ENCODE measurements at regions not wholly inside any gene's neighbourhood (a gene's known extent, or its start where the extent isn't known, plus 50 kb on each side); places are given as distances from the start of the nearest gene placed in this dataset.
A peak's percentile ranks its signal among the peaks of the same experiment; 100 is the strongest.
"Not testable (repeated sequence)": the region's sequence is repeated elsewhere in the genome, so short reads cannot be mapped to it uniquely, and the experiment has no call there.

GRCh38 chr4:33062155-33062806, 2342.1 kb downstream of the PCDH7 start:
- no peak for DNase-seq

- no peak for DNase-seq
Observed at GRCh38 chr4:33063241-33063640, 2343.1 kb downstream of the PCDH7 start.

DNA sequence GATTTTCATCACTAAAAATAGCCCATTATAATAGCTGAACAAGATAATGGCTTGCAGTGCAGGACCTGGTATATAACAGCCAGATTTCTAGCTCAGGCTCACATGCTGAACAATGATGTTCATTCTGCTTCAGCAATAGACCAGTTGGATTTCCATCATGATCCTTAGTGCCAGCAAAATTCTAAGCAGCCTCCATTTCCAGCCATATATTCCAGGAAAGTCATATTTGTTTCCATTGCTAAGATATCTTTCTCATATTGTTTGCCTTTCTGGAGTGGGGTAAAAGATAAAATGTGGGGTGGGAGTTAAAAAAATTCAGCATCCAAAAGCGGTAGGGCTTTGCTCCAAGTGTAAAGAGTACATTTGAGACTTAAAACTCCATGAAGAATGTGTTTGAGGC, 2344.1 kb downstream of the PCDH7 start:
- no peak for DNase-seq

DNA sequence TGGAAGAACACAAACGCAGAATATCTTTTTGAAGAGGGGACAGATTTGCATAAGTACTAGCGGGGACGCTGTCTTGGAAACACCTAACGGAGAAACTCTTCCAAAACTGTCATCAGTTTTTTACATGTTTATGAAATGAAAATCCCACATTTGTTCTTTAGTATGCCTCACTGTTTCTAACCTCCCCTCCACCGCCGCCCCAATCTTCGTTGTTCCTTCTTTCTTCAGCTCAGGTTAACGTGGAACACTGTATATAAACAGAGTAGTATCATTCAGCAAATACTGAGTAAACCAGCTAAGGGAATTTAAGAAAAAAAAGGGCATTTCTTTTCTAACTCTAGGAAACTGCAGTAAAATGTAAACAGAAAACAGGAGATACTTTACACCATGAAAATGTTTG, 2345.6 kb downstream of the PCDH7 start:
- DNase-seq, result no peak

- no peak for DNase-seq
Observed at GRCh38 chr4:33067221-33067620, 2347.1 kb downstream of the PCDH7 start.

DNA sequence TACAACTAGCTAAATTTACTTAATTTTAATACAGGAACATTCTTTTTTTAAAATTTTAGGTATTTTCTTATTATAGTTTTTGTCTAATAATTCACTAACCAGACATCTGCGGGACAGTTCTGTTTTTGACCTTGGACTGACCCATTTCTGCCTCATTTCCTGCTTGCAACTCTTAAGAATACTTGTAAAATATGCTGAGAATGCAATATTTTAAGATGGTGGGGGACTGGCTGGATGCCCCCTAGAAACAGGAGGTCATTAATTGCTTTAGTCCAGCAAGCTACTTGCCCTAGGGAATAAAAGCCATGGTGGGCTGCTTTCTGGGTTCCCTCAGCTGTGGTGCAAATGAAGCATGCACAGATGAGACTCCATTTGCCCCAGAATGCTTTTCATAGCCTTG, 2348.4 kb downstream of the PCDH7 start:
- DNase-seq, result no peak

GRCh38 chr4:33071535-33071934, 2351.4 kb downstream of the PCDH7 start:
- DNase-seq, result no peak

DNA sequence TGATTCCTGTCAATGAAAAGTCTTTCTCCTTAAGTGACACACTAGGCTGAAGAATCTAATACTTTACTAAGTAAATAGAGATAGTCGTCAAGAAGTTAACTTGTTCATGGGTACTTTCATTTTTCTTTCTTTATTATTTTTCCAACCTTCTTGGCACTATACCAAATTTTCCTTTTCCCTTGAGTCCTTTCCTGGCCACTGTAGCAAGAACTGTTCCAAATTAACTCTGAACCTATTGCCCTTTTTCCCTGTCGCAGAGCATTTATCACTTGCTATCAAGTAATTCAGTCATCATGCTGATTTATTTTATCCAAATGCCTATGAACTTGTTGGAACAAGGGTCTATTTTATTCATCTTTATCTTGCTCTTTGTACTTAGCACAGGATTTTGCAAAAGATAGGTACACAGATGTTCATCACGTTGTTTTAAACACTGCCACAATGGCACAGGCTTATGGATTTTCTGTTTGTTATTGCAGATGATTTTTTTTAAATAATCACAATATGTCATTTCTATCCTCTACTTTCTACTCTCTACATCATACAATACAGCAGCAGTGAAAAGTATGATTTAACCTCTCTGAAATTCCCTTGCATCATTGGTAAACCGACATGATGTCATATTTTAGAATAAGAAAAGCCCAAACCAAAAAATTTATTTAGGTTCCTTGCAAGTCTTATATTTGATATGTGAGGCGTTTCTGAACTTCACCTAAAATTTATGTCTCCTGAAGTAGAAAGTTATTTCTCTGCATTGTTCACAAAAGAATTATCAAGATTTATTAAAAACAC, 2352.3 kb downstream of the PCDH7 start:
- DNase-seq, result no peak

GRCh38 chr4:33073811-33074210, 2353.6 kb downstream of the PCDH7 start:
- no peak for DNase-seq

- DNase-seq, result no peak
Observed at GRCh38 chr4:33078145-33078544, 2358.0 kb downstream of the PCDH7 start.

DNA sequence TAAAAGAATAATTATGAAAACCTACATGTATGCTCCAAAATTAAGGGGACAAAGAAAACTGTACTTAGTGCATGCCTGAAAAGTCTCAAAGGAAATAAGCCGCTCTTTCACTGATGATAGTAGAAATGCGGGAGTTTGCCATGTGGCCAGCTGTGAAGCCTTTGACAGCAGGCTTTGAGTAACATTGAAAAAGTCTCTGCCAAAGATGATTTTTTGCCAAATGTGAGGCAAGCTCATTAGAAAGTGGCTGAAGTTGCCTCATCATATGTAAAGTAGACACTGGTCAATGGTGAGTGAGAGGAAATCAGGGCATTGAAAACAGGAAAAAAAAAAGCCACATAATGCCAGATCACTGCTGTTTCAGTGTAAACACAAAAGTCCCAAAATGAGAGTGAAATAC, 2360.1 kb downstream of the PCDH7 start:
- DNase-seq, result no peak

GRCh38 chr4:33085709-33086108, 2365.5 kb downstream of the PCDH7 start:
- DNase-seq, result no peak

DNA sequence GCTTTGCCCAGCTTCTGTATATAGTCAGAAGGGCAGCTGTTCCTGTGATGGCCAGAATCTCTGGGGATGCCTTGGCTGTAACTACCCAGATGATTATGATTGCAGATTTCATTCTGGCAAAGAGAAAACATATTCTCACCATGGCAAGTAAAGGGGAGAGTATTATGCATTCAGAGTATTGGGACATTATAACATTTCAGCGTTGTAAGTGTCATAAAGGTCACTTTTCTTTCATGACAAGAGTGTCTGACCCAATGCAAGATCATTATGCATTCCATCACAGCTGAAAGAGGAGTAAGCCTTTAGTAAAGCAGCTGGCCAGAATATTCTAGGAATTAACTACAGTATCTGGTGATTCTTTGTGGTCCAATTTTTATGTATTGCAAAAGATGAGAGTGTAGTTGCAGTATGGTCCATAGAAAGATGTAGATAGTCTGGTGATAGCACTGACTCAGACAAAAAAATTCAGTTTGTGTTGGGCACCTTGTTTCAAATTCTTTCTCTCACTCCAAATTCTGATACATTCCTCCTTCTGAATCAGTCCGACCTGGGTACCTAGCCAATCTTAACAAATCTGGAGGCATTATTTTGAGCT, 2366.3 kb downstream of the PCDH7 start:
- DNase-seq, result no peak

GRCh38 chr4:33088713-33089112, 2368.5 kb downstream of the PCDH7 start:
- DNase-seq, result no peak

DNA sequence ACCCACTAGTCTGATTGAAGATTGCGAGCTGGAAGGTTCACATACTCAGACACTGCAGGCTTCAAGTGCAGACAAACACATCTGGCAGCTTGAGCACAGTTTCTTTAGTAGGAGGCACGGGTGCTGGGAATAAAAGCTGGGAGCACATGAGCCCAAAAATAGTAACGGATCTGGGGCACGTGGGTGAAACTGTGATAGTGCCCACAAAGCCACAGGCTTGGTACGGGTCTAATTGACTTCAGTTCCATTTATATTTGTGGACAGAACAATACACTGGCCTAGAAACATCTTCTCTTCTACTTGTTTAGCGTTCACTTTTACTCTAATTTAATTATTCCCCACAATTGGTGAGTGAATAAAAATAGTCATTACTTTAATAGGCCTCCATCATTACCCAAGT, 2370.7 kb downstream of the PCDH7 start:
- DNase-seq, result no peak

- no peak for DNase-seq
Observed at GRCh38 chr4:33091961-33092360, 2371.8 kb downstream of the PCDH7 start.

DNA sequence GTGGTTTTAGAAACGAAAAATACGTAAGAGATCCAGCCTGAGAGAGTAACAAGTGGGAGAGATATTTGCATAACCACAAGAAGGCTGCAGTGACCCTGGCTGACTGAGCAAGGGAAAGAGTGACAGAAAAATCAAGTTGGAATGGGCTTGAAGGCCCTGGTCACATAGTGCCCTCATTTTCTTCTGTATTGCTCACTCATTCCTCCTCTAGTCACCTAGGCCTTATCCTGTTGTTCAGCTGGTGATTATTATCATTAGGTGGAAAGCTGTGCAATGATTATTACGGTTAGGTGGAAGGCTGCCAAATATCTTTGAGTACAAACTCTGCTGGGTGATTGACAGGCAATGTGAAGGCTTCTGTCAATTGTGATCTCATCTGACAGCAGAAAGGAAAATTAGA, 2384.1 kb downstream of the PCDH7 start:
- DNase-seq, result peak; percentile 80

DNA sequence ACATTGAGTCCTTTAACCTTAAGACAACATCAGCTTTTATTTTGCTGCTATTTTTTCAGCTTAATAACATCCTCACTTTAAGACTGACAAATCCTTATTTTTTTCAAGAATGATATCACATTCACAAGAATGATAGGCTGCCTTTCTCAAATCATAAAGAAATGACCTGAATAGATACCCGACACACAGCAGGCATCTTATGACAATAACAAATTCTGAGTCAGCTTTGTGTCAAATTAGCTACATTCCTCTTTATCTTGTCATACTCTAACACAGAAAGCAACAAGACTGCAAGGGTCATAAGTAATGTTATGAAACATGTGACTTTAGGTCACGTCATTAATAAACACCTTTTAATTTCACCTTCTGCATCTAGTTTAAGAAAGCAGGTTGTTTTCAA, 2387.6 kb downstream of the PCDH7 start:
- DNase-seq, result no peak

- no peak for DNase-seq
Observed at GRCh38 chr4:33111117-33111516, 2390.9 kb downstream of the PCDH7 start.

GRCh38 chr4:33116871-33117270, 2396.7 kb downstream of the PCDH7 start:
- peak; percentile 89 for DNase-seq

DNA sequence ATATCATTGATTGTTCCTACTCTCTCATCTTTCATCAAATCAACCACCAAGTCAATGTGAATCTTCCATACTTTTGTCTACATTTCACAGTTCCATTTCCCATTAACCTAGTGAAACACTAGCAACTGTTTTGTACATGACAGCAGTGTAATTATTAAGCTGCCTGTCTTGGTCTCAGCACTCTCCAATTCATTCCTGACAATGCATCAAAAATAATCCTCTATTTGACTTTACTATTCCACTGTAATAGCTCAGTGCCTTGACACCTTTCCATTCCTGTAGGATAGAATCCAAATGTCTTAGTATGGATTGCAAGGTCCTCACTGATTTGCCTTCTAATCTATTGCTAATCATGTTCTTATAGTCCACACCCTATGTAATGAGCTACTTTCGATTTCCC, 2405.8 kb downstream of the PCDH7 start:
- DNase-seq, result peak; percentile 51

GRCh38 chr4:33130662-33131061, 2410.5 kb downstream of the PCDH7 start:
- not testable (repeated sequence) for DNase-seq

DNA sequence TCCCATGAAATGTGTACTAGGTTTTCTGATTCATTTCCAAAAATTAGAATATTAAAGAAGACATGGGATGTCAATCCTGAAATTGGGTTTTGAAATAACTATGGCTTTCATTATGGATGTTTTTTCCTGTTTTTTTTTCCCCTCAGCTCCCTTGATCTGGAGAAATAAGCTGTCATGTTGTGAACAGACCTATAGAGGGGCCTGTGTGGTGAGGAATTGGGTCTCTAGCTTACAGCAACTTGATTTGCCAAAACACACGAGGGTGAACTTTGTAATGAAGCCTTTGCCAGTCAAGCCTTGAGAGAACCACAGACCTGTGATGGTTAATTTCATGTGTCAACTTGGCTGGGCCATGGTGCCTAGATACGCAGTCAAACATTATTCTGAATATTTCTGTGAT, 2413.6 kb downstream of the PCDH7 start:
- DNase-seq, result peak; percentile 17

- DNase-seq, result peak; percentile 5
Observed at GRCh38 chr4:33134366-33134765, 2414.2 kb downstream of the PCDH7 start.

All from OCI-M1 (cell line).